SK-N-SH (cell line): ENCODE measurements at regions not wholly inside any gene's neighbourhood (a gene's known extent, or its start where the extent isn't known, plus 50 kb on each side); places are given as distances from the start of the nearest gene placed in this dataset.

ENCODE experiments used
- CTCF ChIA-PET: fragments of 300-600, 350-600 bp; formaldehyde crosslinking; extraction: SDS; loops from one replicate; lab custom pipeline; 2021; lab: Yijun Ruan, JAX
- POLR2A ChIA-PET: fragments of 350-600 bp; sonication (Branson Sonifier 250); formaldehyde crosslinking; extraction: SDS; loops from one replicate; lab custom pipeline; 2020; ENCODE audit warnings: antibody characterized with exemption, inconsistent platforms; lab: Yijun Ruan, JAX
- DNase-seq: peaks from one replicate; pipeline ENCODE4 v3.0.0; 2012
- H2AFZ ChIP-seq: fragments of 200-600 bp; sonication (generic); 2 replicates; pipeline ENCODE4 v1.8.1; 2016; ENCODE audit warnings: antibody characterized with exemption, mild to moderate bottlenecking, low read depth
- H3F3A ChIP-seq: fragments of 200-600 bp; sonication (generic); replicated peaks from 2 replicates; pipeline ENCODE3; 2016; ENCODE audit warnings: antibody characterized with exemption, mild to moderate bottlenecking; ENCODE audit not compliant: insufficient read depth
- H3K27ac ChIP-seq, 2 experiments: fragments of 200-500 bp in 1 of 2; fragments of 200-600 bp in 1 of 2; sonication (Bioruptor generic) in 1 of 2; sonication (generic), shearing (Covaris generic) in 1 of 2; 2 replicates each; pipeline versions ENCODE4 v1.5.1 to v1.6.1; 2014 to 2016; ENCODE audit warnings: low read depth in 2 of 2, inconsistent platforms in 1 of 2, low read length in 1 of 2, mild to moderate bottlenecking in 1 of 2, mixed read lengths in 1 of 2
- H3K27me3 ChIP-seq: fragments of 200-600 bp; sonication (generic), shearing (Covaris generic); 2 replicates; pipeline ENCODE4 v1.6.1; 2016; ENCODE audit warnings: mixed run types; ENCODE audit not compliant: insufficient read depth
- H3K36me3 ChIP-seq, 2 experiments: fragments of 200-500 bp in 1 of 2; fragments of 200-600 bp in 1 of 2; sonication (Bioruptor generic) in 1 of 2; sonication (generic) in 1 of 2; replicated peaks in 1 of 2; 2 replicates each; pipeline versions ENCODE3 to v1.5.1; 2014 to 2016; ENCODE audit warnings: low read length in 1 of 2, mild to moderate bottlenecking in 1 of 2; ENCODE audit not compliant: insufficient read depth in 2 of 2, control insufficient read depth in 1 of 2
- H3K4me1 ChIP-seq, 2 experiments: fragments of 200-500 bp in 1 of 2; fragments of 200-600 bp in 1 of 2; sonication (Bioruptor generic) in 1 of 2; sonication (generic), shearing (Covaris generic) in 1 of 2; 2 replicates each; pipeline versions ENCODE4 v1.5.1 to v1.6.1; 2014 to 2016; ENCODE audit warnings: low read depth in 1 of 2, low read length in 1 of 2, mixed run types in 1 of 2; ENCODE audit not compliant: insufficient read depth in 2 of 2, control insufficient read depth in 1 of 2
- H3K4me2 ChIP-seq: fragments of 200-600 bp; sonication (generic), shearing (Covaris generic); 2 replicates; pipeline ENCODE4 v1.6.1; 2017; ENCODE audit warnings: mixed run types
- H3K4me3 ChIP-seq, 2 experiments: fragments of 200-500 bp in 1 of 2; fragments of 200-600 bp in 1 of 2; sonication (Bioruptor generic) in 1 of 2; sonication (generic), shearing (Covaris generic) in 1 of 2; 2 replicates each; pipeline versions ENCODE4 v1.5.1 to v1.8.1; 2014 to 2016; ENCODE audit warnings: low read depth in 2 of 2, inconsistent platforms in 1 of 2, low read length in 1 of 2, mild to moderate bottlenecking in 1 of 2, mixed read lengths in 1 of 2, moderate library complexity in 1 of 2
- H3K79me2 ChIP-seq: fragments of 200-600 bp; sonication (generic); 2 replicates; pipeline ENCODE4 v1.8.1; 2017; ENCODE audit warnings: mild to moderate bottlenecking; ENCODE audit not compliant: insufficient read depth
- H3K9ac ChIP-seq: fragments of 200-600 bp; sonication (generic); 2 replicates; pipeline ENCODE4 v1.6.1; 2017; ENCODE audit warnings: mixed run types
- H3K9me2 ChIP-seq: fragments of 200-600 bp; sonication (generic); 2 replicates; pipeline ENCODE4 v1.6.1; 2017; ENCODE audit warnings: mixed run types
- H3K9me3 ChIP-seq: fragments of 200-600 bp; sonication (generic); 2 replicates; pipeline ENCODE4 v1.6.1; 2017; ENCODE audit warnings: mixed run types, mild to moderate bottlenecking, moderate library complexity
- H4K20me1 ChIP-seq: fragments of 200-600 bp; sonication (generic); 2 replicates; pipeline ENCODE4 v1.6.1; 2017; ENCODE audit warnings: mild to moderate bottlenecking, mixed run types; ENCODE audit not compliant: insufficient read depth
- ELF1 ChIP-seq: IDR thresholded peaks from 2 replicates; pipeline ENCODE4 v1.4.0; 2012
- FOXJ3 ChIP-seq: sonication (generic); formaldehyde crosslinking; IDR thresholded peaks from 2 replicates; pipeline ENCODE4 v1.5.1; 2020; ENCODE audit warnings: mild to moderate bottlenecking, missing genetic modification reagents
- GABPA ChIP-seq: IDR thresholded peaks from 2 replicates; pipeline ENCODE4 v1.4.0; 2012; ENCODE audit warnings: low read depth, mild to moderate bottlenecking
- GATA2 ChIP-seq: sonication (generic); formaldehyde crosslinking; IDR thresholded peaks from 2 replicates; pipeline ENCODE4 v1.5.0; 2020; ENCODE audit warnings: mild to moderate bottlenecking, missing genetic modification reagents
- MEF2A ChIP-seq: IDR thresholded peaks from 2 replicates; pipeline ENCODE4 v1.4.0; 2012; ENCODE audit warnings: low read depth, borderline replicate concordance
- NRF1 ChIP-seq: IDR thresholded peaks from 2 replicates; pipeline ENCODE4 v1.6.1; 2012; ENCODE audit warnings: low read depth, mild to moderate bottlenecking, low read length
- SIN3A ChIP-seq: IDR thresholded peaks from 2 replicates; pipeline ENCODE4 v1.6.1; 2012; ENCODE audit warnings: low read depth, mild to moderate bottlenecking, low read length, moderate library complexity, borderline replicate concordance
- YY1 ChIP-seq: IDR thresholded peaks from 2 replicates; pipeline ENCODE4 v1.4.0; 2012; ENCODE audit warnings: low read depth, mild to moderate bottlenecking
- WGBS: methylation state at CpG from one replicate; pipeline ENCODE4 v1.1.6; 2017; ENCODE audit warnings: low lambda C conversion rate; 5-methylcytosine and 5-hydroxymethylcytosine counted together
- TF ChIP-seq, protein P1 (sequence below): IDR thresholded peaks from 2 replicates; pipeline ENCODE4 v1.6.1; 2012; ENCODE audit warnings: mild to moderate bottlenecking, low read depth, low read length, moderate library complexity

DNA sequence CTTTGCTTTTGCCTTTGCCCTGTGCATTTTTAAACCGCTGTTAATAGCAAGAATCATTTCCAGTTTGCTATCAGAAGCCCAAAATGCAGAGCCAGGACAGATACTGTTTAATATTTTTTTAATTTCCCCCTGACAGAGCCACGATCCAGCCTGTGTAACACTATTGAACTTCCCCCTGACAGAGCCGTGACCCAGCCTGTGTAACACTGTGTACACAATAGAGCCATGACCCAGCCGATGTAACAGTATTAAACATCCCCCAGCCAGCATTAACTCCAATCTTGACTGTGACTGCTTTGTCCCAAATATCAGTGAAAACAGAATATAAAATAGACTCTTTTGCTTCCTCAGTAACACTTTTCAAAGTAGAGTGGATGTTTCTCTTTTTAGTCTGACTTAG lies 607.9 kb upstream of the CDH5 start (continued):
- TF ChIP-seq, protein P1, sequence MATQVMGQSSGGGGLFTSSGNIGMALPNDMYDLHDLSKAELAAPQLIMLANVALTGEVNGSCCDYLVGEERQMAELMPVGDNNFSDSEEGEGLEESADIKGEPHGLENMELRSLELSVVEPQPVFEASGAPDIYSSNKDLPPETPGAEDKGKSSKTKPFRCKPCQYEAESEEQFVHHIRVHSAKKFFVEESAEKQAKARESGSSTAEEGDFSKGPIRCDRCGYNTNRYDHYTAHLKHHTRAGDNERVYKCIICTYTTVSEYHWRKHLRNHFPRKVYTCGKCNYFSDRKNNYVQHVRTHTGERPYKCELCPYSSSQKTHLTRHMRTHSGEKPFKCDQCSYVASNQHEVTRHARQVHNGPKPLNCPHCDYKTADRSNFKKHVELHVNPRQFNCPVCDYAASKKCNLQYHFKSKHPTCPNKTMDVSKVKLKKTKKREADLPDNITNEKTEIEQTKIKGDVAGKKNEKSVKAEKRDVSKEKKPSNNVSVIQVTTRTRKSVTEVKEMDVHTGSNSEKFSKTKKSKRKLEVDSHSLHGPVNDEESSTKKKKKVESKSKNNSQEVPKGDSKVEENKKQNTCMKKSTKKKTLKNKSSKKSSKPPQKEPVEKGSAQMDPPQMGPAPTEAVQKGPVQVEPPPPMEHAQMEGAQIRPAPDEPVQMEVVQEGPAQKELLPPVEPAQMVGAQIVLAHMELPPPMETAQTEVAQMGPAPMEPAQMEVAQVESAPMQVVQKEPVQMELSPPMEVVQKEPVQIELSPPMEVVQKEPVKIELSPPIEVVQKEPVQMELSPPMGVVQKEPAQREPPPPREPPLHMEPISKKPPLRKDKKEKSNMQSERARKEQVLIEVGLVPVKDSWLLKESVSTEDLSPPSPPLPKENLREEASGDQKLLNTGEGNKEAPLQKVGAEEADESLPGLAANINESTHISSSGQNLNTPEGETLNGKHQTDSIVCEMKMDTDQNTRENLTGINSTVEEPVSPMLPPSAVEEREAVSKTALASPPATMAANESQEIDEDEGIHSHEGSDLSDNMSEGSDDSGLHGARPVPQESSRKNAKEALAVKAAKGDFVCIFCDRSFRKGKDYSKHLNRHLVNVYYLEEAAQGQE, result no peak
- TF ChIP-seq, all 33 proteins: peak for 0

GRCh38 chr16:65757064-65757463 lies 609.4 kb upstream of the CDH5 start:
- 79% methylated on average over 4 of the region's 4 CpGs for WGBS
- no peak for DNase-seq
- TF ChIP-seq GATA2 (CRISPR knock-in tag) (no peak), MEF2A (no peak), NRF1 (no peak), FOXJ3 (no peak), ELF1 (no peak), SIN3A (no peak), GABPA (no peak), YY1 (no peak)
- TF ChIP-seq, protein P1, result no peak

More at GRCh38 chr16:65757064-65757463, 609.4 kb upstream of the CDH5 start:
- no peaks in the 10 kb centered on the region for H4K20me1 ChIP-seq
- no peak overlapping the region for H3K4me3 ChIP-seq
- H3K9me3 ChIP-seq, result no peaks in the 10 kb centered on the region
- no peaks in the 10 kb centered on the region for H3F3A ChIP-seq
- H3K36me3 ChIP-seq, result no peaks in the 10 kb centered on the region
- H3K79me2 ChIP-seq, result no peaks in the 10 kb centered on the region
- no peak overlapping the region for H2AFZ ChIP-seq
- ChIA-PET CTCF (interaction anchor here (0.6 kb wide), 1 partner anchor 44 kb away, joined by 3 read pairs; no protein-coding TSS in a partner anchor), POLR2A (no interaction called here)
- H3K4me2 ChIP-seq, result no peak overlapping the region
- H3K9ac ChIP-seq, result no peak overlapping the region
- peaks cover 0 to 25% of the 10 kb centered on the region in 2 experiments; a peak in 2 of 4 replicates for H3K4me1 ChIP-seq
- no peaks in the 10 kb centered on the region; the same call in 1 of the 2 replicates for H3K27me3 ChIP-seq
- no peaks in the 10 kb centered on the region for H3K9me2 ChIP-seq
- H3K27ac ChIP-seq, result peak overlapping the region in 1 of 2 experiments; percentile 91; a peak in 2 of 4 replicates
